ENCODE measurements at regions not wholly inside any gene's neighbourhood (a gene's known extent, or its start where the extent isn't known, plus 50 kb on each side); places are given as distances from the start of the nearest gene placed in this dataset.

GRCh38 chr13:47294691-47295090 lies 397.8 kb upstream of the HTR2A start:
- TF ChIP-seq CTCF (IDR thresholded peaks at IDR 0.05; ENCODE audit: borderline replicate concordance, insufficient read depth, low read depth, low read length) = no peak
- H3K4me3 ChIP-seq (ENCODE audit: low read depth, low read length) = no peak overlapping the region

- no peak for TF ChIP-seq CTCF (IDR thresholded peaks at IDR 0.05; ENCODE audit: borderline replicate concordance, insufficient read depth, low read depth, low read length)
- H3K4me3 ChIP-seq (ENCODE audit: low read depth, low read length) = no peak overlapping the region
These were observed 394.3 kb upstream of the HTR2A start for GRCh38 chr13:47291107-47291656.

- TF ChIP-seq CTCF (IDR thresholded peaks at IDR 0.05; ENCODE audit: borderline replicate concordance, insufficient read depth, low read depth, low read length) = no peak
These were observed 392.7 kb upstream of the HTR2A start for GRCh38 chr13:47289567-47289966.

GRCh38 chr13:47288546-47288945 lies 391.7 kb upstream of the HTR2A start:
- no peak for TF ChIP-seq CTCF (IDR thresholded peaks at IDR 0.05; ENCODE audit: borderline replicate concordance, insufficient read depth, low read depth, low read length)
- H3K4me3 ChIP-seq (ENCODE audit: low read depth, low read length) = no peak overlapping the region

More at GRCh38 chr13:47289567-47289966, 392.7 kb upstream of the HTR2A start:
- H3K4me3 ChIP-seq (ENCODE audit: low read depth, low read length) = no peak overlapping the region

GRCh38 chr13:47287291-47287751 lies 390.5 kb upstream of the HTR2A start:
- no peak for TF ChIP-seq CTCF (IDR thresholded peaks at IDR 0.05; ENCODE audit: borderline replicate concordance, insufficient read depth, low read depth, low read length)
- H3K4me3 ChIP-seq (ENCODE audit: low read depth, low read length) = no peak overlapping the region

GRCh38 chr13:47281991-47282390 lies 385.1 kb upstream of the HTR2A start:
- H3K4me3 ChIP-seq (ENCODE audit: low read depth, low read length) = no peak overlapping the region
- TF ChIP-seq CTCF (IDR thresholded peaks at IDR 0.05; ENCODE audit: borderline replicate concordance, insufficient read depth, low read depth, low read length) = no peak

- no peak for TF ChIP-seq CTCF (IDR thresholded peaks at IDR 0.05; ENCODE audit: borderline replicate concordance, insufficient read depth, low read depth, low read length)
- no peak overlapping the region for H3K4me3 ChIP-seq (ENCODE audit: low read depth, low read length)
These were observed 383.1 kb upstream of the HTR2A start for GRCh38 chr13:47279920-47280319.

All from GM12875 (cell line).